Loucy (cell line): ENCODE measurements at regions not wholly inside any gene's neighbourhood (a gene's known extent, or its start where the extent isn't known, plus 50 kb on each side); places are given as distances from the start of the nearest gene placed in this dataset.

Experiments
- H2AFZ ChIP-seq: fragments of 200-600 bp; sonication (generic); 2 replicates; pipeline ENCODE4 v1.6.0; 2016; ENCODE audit warnings: antibody characterized with exemption, mild to moderate bottlenecking, low read length, moderate library complexity
- H3F3A ChIP-seq: fragments of 200-600 bp; 2 replicates; pipeline ENCODE4 v1.6.0; 2016; ENCODE audit warnings: antibody characterized with exemption, low read depth, mild to moderate bottlenecking
- H3K27me3 ChIP-seq: fragments of 200-600 bp; sonication (generic); 2 replicates; pipeline ENCODE4 v1.6.1; 2014; ENCODE audit warnings: low read length, mild to moderate bottlenecking; ENCODE audit not compliant: insufficient read depth, poor library complexity, severe bottlenecking
- H3K36me3 ChIP-seq: fragments of 200-600 bp; sonication (generic); 2 replicates; pipeline ENCODE4 v1.6.1; 2016; ENCODE audit warnings: low read length; ENCODE audit not compliant: insufficient read depth
- H3K4me1 ChIP-seq: fragments of 200-600 bp; sonication (generic); 2 replicates; pipeline ENCODE4 v1.5.1; 2014; ENCODE audit warnings: low read length, mild to moderate bottlenecking; ENCODE audit not compliant: insufficient read depth, poor library complexity, severe bottlenecking
- H3K4me2 ChIP-seq: fragments of 200-600 bp; sonication (generic); 2 replicates; pipeline ENCODE4 v1.6.0; 2014; ENCODE audit warnings: antibody characterized with exemption, low read length, low read depth, mild to moderate bottlenecking; ENCODE audit not compliant: poor library complexity, severe bottlenecking
- H3K4me3 ChIP-seq: fragments of 200-600 bp; sonication (generic); 2 replicates; pipeline ENCODE4 v1.5.1; 2014; ENCODE audit warnings: low read length, mild to moderate bottlenecking, mixed read lengths; ENCODE audit not compliant: poor library complexity, severe bottlenecking
- H3K79me2 ChIP-seq: fragments of 200-600 bp; sonication (generic); 2 replicates; pipeline ENCODE4 v1.6.1; 2014; ENCODE audit warnings: low read length; ENCODE audit not compliant: insufficient read depth
- H3K9ac ChIP-seq: fragments of 200-600 bp; sonication (generic); 2 replicates; pipeline ENCODE4 v1.6.0; 2014; ENCODE audit warnings: mild to moderate bottlenecking, low read depth, low read length, moderate library complexity; ENCODE audit not compliant: poor library complexity, severe bottlenecking
- H3K9me2 ChIP-seq: fragments of 200-600 bp; sonication (generic); replicated peaks from 2 replicates; pipeline ENCODE4 v1.6.1; 2016; ENCODE audit warnings: low read depth, low read length, mixed read lengths
- H3K9me3 ChIP-seq: fragments of 200-600 bp; sonication (generic); 2 replicates; pipeline ENCODE4 v1.6.1; 2014; ENCODE audit warnings: mild to moderate bottlenecking, antibody characterized with exemption, low read length, low read depth; ENCODE audit not compliant: insufficient read depth
- H4K20me1 ChIP-seq: fragments of 200-600 bp; sonication (generic); 2 replicates; pipeline ENCODE4 v1.6.0; 2014; ENCODE audit warnings: antibody characterized with exemption, low read length, mild to moderate bottlenecking; ENCODE audit not compliant: insufficient read depth, poor library complexity, severe bottlenecking
- EZH2phosphoT487 ChIP-seq: fragments of 200-600 bp; IDR thresholded peaks from 2 replicates; pipeline ENCODE4 v1.6.1; 2018; ENCODE audit warnings: antibody characterized with exemption, mild to moderate bottlenecking, moderate library complexity, borderline replicate concordance
- TF ChIP-seq, protein P1 (sequence below): fragments of 200-600 bp; sonication (generic); conservative IDR thresholded peaks from 2 replicates; pipeline ENCODE4 v1.5.1; 2014; ENCODE audit warnings: mild to moderate bottlenecking, antibody characterized with exemption, low read length

DNA sequence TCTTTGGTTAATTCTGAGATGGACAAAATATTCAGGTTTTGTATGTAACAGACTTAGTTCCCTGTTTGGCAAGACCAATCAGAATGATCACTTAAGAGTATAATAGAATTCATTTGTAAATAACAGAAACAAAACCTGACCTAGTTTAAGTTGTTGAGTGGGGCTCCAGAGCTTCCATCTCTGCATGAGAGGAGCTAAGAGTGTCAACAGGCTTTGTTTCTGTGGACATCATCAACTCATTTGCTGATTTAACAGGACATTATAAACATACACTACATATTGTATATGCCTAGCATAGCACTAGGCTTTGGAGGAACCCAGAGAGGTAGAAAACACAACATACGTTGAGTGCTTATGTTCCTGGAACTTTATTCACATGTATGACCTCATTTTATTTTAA lies 75.3 kb upstream of the TRIB2 start:
- Histone ChIP-seq H2AFZ (no peak overlapping the region), H4K20me1 (no peaks in the 10 kb centered on the region), H3K4me1 (no peaks in the 10 kb centered on the region), H3K9me3 (0 out of 2 replicates have a peak, but pooled peaks cover 3% of the 10 kb centered on the region), H3K9ac (no peak overlapping the region), H3K9me2 (no peaks in the 10 kb centered on the region), H3K4me2 (no peak overlapping the region), H3F3A (no peaks in the 10 kb centered on the region), H3K4me3 (no peak overlapping the region), H3K27me3 (no peaks in the 10 kb centered on the region), H3K79me2 (no peaks in the 10 kb centered on the region), H3K36me3 (no peaks in the 10 kb centered on the region)
- no peak for TF ChIP-seq EZH2phosphoT487
- TF ChIP-seq, protein P1, sequence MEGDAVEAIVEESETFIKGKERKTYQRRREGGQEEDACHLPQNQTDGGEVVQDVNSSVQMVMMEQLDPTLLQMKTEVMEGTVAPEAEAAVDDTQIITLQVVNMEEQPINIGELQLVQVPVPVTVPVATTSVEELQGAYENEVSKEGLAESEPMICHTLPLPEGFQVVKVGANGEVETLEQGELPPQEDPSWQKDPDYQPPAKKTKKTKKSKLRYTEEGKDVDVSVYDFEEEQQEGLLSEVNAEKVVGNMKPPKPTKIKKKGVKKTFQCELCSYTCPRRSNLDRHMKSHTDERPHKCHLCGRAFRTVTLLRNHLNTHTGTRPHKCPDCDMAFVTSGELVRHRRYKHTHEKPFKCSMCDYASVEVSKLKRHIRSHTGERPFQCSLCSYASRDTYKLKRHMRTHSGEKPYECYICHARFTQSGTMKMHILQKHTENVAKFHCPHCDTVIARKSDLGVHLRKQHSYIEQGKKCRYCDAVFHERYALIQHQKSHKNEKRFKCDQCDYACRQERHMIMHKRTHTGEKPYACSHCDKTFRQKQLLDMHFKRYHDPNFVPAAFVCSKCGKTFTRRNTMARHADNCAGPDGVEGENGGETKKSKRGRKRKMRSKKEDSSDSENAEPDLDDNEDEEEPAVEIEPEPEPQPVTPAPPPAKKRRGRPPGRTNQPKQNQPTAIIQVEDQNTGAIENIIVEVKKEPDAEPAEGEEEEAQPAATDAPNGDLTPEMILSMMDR, result no peak

GRCh38 chr2:12642332-12642731 lies 74.4 kb upstream of the TRIB2 start:
- Histone ChIP-seq H3K27me3 (no peaks in the 10 kb centered on the region), H4K20me1 (no peaks in the 10 kb centered on the region), H3K9me2 (no peaks in the 10 kb centered on the region), H3F3A (no peaks in the 10 kb centered on the region), H3K79me2 (no peaks in the 10 kb centered on the region), H2AFZ (no peak overlapping the region), H3K4me3 (no peak overlapping the region), H3K9ac (no peak overlapping the region), H3K9me3 (0 out of 2 replicates have a peak, but pooled peaks cover 3% of the 10 kb centered on the region), H3K4me1 (no peaks in the 10 kb centered on the region), H3K36me3 (no peaks in the 10 kb centered on the region), H3K4me2 (no peak overlapping the region)
- TF ChIP-seq EZH2phosphoT487, result no peak
- TF ChIP-seq, protein P1, result no peak

DNA sequence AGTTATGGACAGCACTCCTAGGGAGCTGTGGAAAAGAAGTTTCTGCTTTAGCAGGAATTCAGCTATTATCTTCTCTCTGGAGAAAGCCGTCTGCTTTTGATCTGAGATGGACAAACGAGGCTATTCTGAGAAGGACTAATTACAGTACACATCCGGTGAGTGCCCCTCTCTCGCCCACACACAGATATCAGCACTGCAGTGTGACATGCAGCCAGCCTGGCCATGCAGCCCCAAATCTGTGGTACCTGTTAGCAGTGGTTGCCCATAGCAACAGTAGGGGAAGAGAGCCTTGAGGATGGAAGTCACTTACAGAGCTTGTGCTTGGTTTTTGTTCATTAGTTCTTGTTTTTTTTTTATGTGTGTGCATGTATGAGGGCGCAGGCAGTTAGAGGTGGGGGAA lies 73.9 kb upstream of the TRIB2 start:
- H3K9me2 ChIP-seq, result no peaks in the 10 kb centered on the region
- TF ChIP-seq, protein P1, result no peak
- TF ChIP-seq EZH2phosphoT487, result no peak

More for the DNA sequence above, 73.9 kb upstream of the TRIB2 start:
- H3K27me3 ChIP-seq, result no peaks in the 10 kb centered on the region
- H3K4me2 ChIP-seq, result no peak overlapping the region
- H3K9ac ChIP-seq, result no peak overlapping the region
- no peaks in the 10 kb centered on the region for H3F3A ChIP-seq
- no peak overlapping the region for H2AFZ ChIP-seq
- no peaks in the 10 kb centered on the region for H3K4me1 ChIP-seq
- no peak overlapping the region for H3K4me3 ChIP-seq
- H4K20me1 ChIP-seq, result no peaks in the 10 kb centered on the region
- H3K9me3 ChIP-seq, result 0 out of 2 replicates have a peak, but pooled peaks cover 3% of the 10 kb centered on the region
- no peaks in the 10 kb centered on the region for H3K79me2 ChIP-seq
- no peaks in the 10 kb centered on the region for H3K36me3 ChIP-seq
